MM.1S (cell line): ENCODE measurements at regions not wholly inside any gene's neighbourhood (a gene's known extent, or its start where the extent isn't known, plus 50 kb on each side); places are given as distances from the start of the nearest gene placed in this dataset.
"Not testable (repeated sequence)": the region's sequence is repeated elsewhere in the genome, so short reads cannot be mapped to it uniquely, and the experiment has no call there.

Experiments
- DNase-seq: peaks from one replicate; pipeline ENCODE4 v3.0.0-alpha.2; 2015
- H2AFZ ChIP-seq: fragments of 300-600 bp; sonication (generic); 2 replicates; pipeline ENCODE4 v1.6.0; 2016; ENCODE audit warnings: antibody characterized with exemption, low read length
- H3F3A ChIP-seq: fragments of 300-600 bp; sonication (generic); 2 replicates; pipeline ENCODE4 v1.6.1; 2016; ENCODE audit warnings: mild to moderate bottlenecking, antibody characterized with exemption, low read length, moderate library complexity, mixed read lengths; ENCODE audit not compliant: insufficient read depth
- H3K27ac ChIP-seq: fragments of 300-600 bp; sonication (generic); 2 replicates; pipeline ENCODE4 v1.5.1; 2016; ENCODE audit warnings: mild to moderate bottlenecking, low read length
- H3K27me3 ChIP-seq: fragments of 300-600 bp; sonication (generic); replicated peaks from 2 replicates; pipeline ENCODE4 v1.6.0; 2016; ENCODE audit warnings: low read length; ENCODE audit not compliant: insufficient read depth
- H3K36me3 ChIP-seq: fragments of 300-600 bp; sonication (generic); replicated peaks from 2 replicates; pipeline ENCODE4 v1.6.1; 2016; ENCODE audit warnings: mild to moderate bottlenecking, low read length, mixed read lengths; ENCODE audit not compliant: insufficient read depth
- H3K4me1 ChIP-seq: fragments of 300-600 bp; sonication (generic); 2 replicates; pipeline ENCODE4 v1.6.1; 2016; ENCODE audit warnings: low read length, mixed read lengths
- H3K4me2 ChIP-seq: fragments of 300-600 bp; sonication (generic); 2 replicates; pipeline ENCODE4 v1.6.0; 2016; ENCODE audit warnings: low read depth, low read length
- H3K4me3 ChIP-seq: fragments of 300-600 bp; sonication (generic); 2 replicates; pipeline ENCODE4 v1.5.1; 2016; ENCODE audit warnings: low read length, mixed read lengths
- H3K79me2 ChIP-seq: fragments of 300-600 bp; sonication (generic); 2 replicates; pipeline ENCODE4 v1.6.1; 2016; ENCODE audit warnings: mixed run types, low read length, mixed read lengths
- H3K9ac ChIP-seq: fragments of 300-600 bp; sonication (generic); 2 replicates; pipeline ENCODE4 v1.6.1; 2016; ENCODE audit warnings: low read length, mixed read lengths
- H3K9me2 ChIP-seq: fragments of 300-600 bp; sonication (generic); replicated peaks from 2 replicates; pipeline ENCODE4 v1.6.1; 2016; ENCODE audit warnings: mild to moderate bottlenecking, low read length, mixed read lengths; ENCODE audit not compliant: insufficient read depth
- H3K9me3 ChIP-seq: fragments of 300-600 bp; sonication (generic); replicated peaks from 2 replicates; pipeline ENCODE4 v1.6.1; 2016; ENCODE audit warnings: mild to moderate bottlenecking, low read length, mixed read lengths; ENCODE audit not compliant: insufficient read depth
- H4K20me1 ChIP-seq: fragments of 300-600 bp; sonication (generic); 2 replicates; pipeline ENCODE4 v1.6.1; 2016; ENCODE audit warnings: mild to moderate bottlenecking, low read length, moderate library complexity, mixed read lengths; ENCODE audit not compliant: insufficient read depth
- CTCF ChIP-seq: fragments of 300-600 bp; sonication (generic); IDR thresholded peaks from 2 replicates; pipeline ENCODE4 v1.5.1; 2016; ENCODE audit warnings: antibody characterized with exemption, low read length, mixed read lengths
- EZH2 ChIP-seq: fragments of 300-600 bp; sonication (generic); optimal IDR thresholded peaks from 2 replicates; pipeline ENCODE3; 2017; ENCODE audit warnings: low read depth, mild to moderate bottlenecking, antibody characterized with exemption, low read length, mixed read lengths
- EZH2phosphoT487 ChIP-seq: fragments of 300-600 bp; sonication (generic); IDR thresholded peaks from 2 replicates; pipeline ENCODE4 v1.6.1; 2018; ENCODE audit warnings: antibody characterized with exemption, low read length

- Histone ChIP-seq H3F3A (peaks cover 22% of the 10 kb centered on the region), H3K4me1 (peaks cover 40% of the 10 kb centered on the region), H4K20me1 (no peaks in the 10 kb centered on the region), H3K9ac (no peak overlapping the region), H3K4me3 (no peak overlapping the region), H3K27ac (no peak overlapping the region), H3K79me2 (0 out of 2 replicates have a peak, but pooled peaks cover 3% of the 10 kb centered on the region), H3K4me2 (no peak overlapping the region), H2AFZ (no peak overlapping the region), H3K36me3 (no peaks in the 10 kb centered on the region), H3K9me2 (no peaks in the 10 kb centered on the region), H3K27me3 (no peaks in the 10 kb centered on the region), H3K9me3 (no peaks in the 10 kb centered on the region)
- TF ChIP-seq CTCF, result no peak
- TF ChIP-seq EZH2phosphoT487, result no peak
- no peak for TF ChIP-seq EZH2
- no peak for DNase-seq
These were observed 142.3 kb upstream of the SLC38A2 start for GRCh38 chr12:46514886-46515285.

GRCh38 chr12:46510257-46510656 is 137.7 kb upstream of the SLC38A2 start:
- H3K27ac ChIP-seq, DNase-seq, H3K4me3 ChIP-seq, H4K20me1 ChIP-seq, H3K9me3 ChIP-seq, H3F3A ChIP-seq, H3K9ac ChIP-seq, H2AFZ ChIP-seq, H3K4me2 ChIP-seq, H3K4me1 ChIP-seq, H3K9me2 ChIP-seq, H3K79me2 ChIP-seq, H3K27me3 ChIP-seq, H3K36me3 ChIP-seq: not testable (repeated sequence)

GRCh38 chr12:46509135-46509534 is 136.6 kb upstream of the SLC38A2 start:
- no peaks in the 10 kb centered on the region for H3K27me3 ChIP-seq
- TF ChIP-seq CTCF, result no peak
- TF ChIP-seq EZH2phosphoT487, result no peak
- TF ChIP-seq EZH2, result no peak
- H3K4me3 ChIP-seq, result no peak overlapping the region
- no peak for DNase-seq
- H3K9ac ChIP-seq, result no peak overlapping the region
- H3K79me2 ChIP-seq, result no peaks in the 10 kb centered on the region
- H4K20me1 ChIP-seq, result no peaks in the 10 kb centered on the region
- no peak overlapping the region for H3K27ac ChIP-seq
- no peaks in the 10 kb centered on the region for H3K9me2 ChIP-seq
- H3K36me3 ChIP-seq, result no peaks in the 10 kb centered on the region
- H2AFZ ChIP-seq, result no peak overlapping the region
- no peaks in the 10 kb centered on the region for H3K9me3 ChIP-seq
- 0 out of 2 replicates have a peak, but pooled peaks cover under 1% of the 10 kb centered on the region for H3K4me1 ChIP-seq
- no peak overlapping the region for H3K4me2 ChIP-seq
- H3F3A ChIP-seq, result no peaks in the 10 kb centered on the region

GRCh38 chr12:46508651-46509050 is 136.1 kb upstream of the SLC38A2 start:
- no peaks in the 10 kb centered on the region for H3K9me3 ChIP-seq
- H3K9me2 ChIP-seq, result no peaks in the 10 kb centered on the region
- DNase-seq, result no peak
- H2AFZ ChIP-seq, result no peak overlapping the region
- no peaks in the 10 kb centered on the region for H3K36me3 ChIP-seq
- no peak overlapping the region for H3K4me2 ChIP-seq
- no peaks in the 10 kb centered on the region for H3K79me2 ChIP-seq
- H3K27ac ChIP-seq, result no peak overlapping the region
- H3F3A ChIP-seq, result no peaks in the 10 kb centered on the region
- no peak overlapping the region for H3K9ac ChIP-seq
- no peak overlapping the region for H3K4me3 ChIP-seq
- H4K20me1 ChIP-seq, result no peaks in the 10 kb centered on the region
- H3K27me3 ChIP-seq, result no peaks in the 10 kb centered on the region
- TF ChIP-seq EZH2 (no peak), CTCF (no peak), EZH2phosphoT487 (no peak)
- 0 out of 2 replicates have a peak, but pooled peaks cover 5% of the 10 kb centered on the region for H3K4me1 ChIP-seq
